Lower lobe of right lung (tissue), 2 donors: ENCODE measurements at regions not wholly inside any gene's neighbourhood (a gene's known extent, or its start where the extent isn't known, plus 50 kb on each side); places are given as distances from the start of the nearest gene placed in this dataset.
"Not testable (repeated sequence)": the region's sequence is repeated elsewhere in the genome, so short reads cannot be mapped to it uniquely, and the experiment has no call there.

Experiments
- ATAC-seq, 2 donors: fragments of 200-7000 bp; cut with Tn5 transposase; one replicate each; pipeline ENCODE4 v1.9.1; 2020 to 2022; ENCODE audit warnings: mild to moderate bottlenecking in 2 of 2, moderate library complexity in 2 of 2
- DNase-seq: peaks from one replicate; pipeline ENCODE4 v3.0.0-alpha.2; 2020
- H3K27ac ChIP-seq: fragments of 200-600 bp; one replicate; pipeline ENCODE4 v1.8.0; 2022
- H3K27me3 ChIP-seq: fragments of 200-600 bp; one replicate; pipeline ENCODE4 v1.8.0; 2022; ENCODE audit warnings: low read depth
- H3K36me3 ChIP-seq: fragments of 200-600 bp; one replicate; pipeline ENCODE4 v1.8.0; 2022; ENCODE audit warnings: mild to moderate bottlenecking
- H3K4me1 ChIP-seq: fragments of 200-600 bp; one replicate; pipeline ENCODE4 v1.8.0; 2022
- H3K4me3 ChIP-seq: fragments of 200-600 bp; one replicate; pipeline ENCODE4 v1.8.0; 2022; ENCODE audit warnings: mild to moderate bottlenecking
- H3K9me3 ChIP-seq: fragments of 200-600 bp; one replicate; pipeline ENCODE4 v1.8.0; 2022
- CTCF ChIP-seq: fragments of 200-600 bp; IDR thresholded peaks from one replicate; pipeline ENCODE4 v1.8.0; 2022; ENCODE audit warnings: antibody characterized with exemption, mild to moderate bottlenecking
- intact Hi-C: fragments of 100-400 bp; cut with DNase I; formaldehyde crosslinking; loops from one replicate; pipeline ENCODE4 v1.11.0; 2022
- donor health status: DM: no; HTN: yes; CAD: no; lungs with severe emphysema.

- Histone ChIP-seq H3K9me3 (no peaks in the 10 kb centered on the region), H3K27me3 (no peaks in the 10 kb centered on the region), H3K27ac (no peak overlapping the region), H3K4me3 (no peak overlapping the region), H3K36me3 (no peaks in the 10 kb centered on the region), H3K4me1 (no peaks in the 10 kb centered on the region)
- no peak for TF ChIP-seq CTCF
- no peak for DNase-seq
- ATAC-seq: peak in 1 of 2 donors; percentile 15
- intact Hi-C loops: no loop called here
Measured at GRCh38 chr4:170464614-170465197, 374.9 kb upstream of the AADAT start.

- Histone ChIP-seq H3K27me3 (no peaks in the 10 kb centered on the region), H3K9me3 (no peaks in the 10 kb centered on the region), H3K36me3 (no peaks in the 10 kb centered on the region), H3K27ac (no peak overlapping the region), H3K4me1 (no peaks in the 10 kb centered on the region), H3K4me3 (no peak overlapping the region)
- no peak for DNase-seq
- TF ChIP-seq CTCF: no peak
- intact Hi-C loops: no loop called here
- ATAC-seq: no peak
Measured at GRCh38 chr4:170446782-170447181, 357.0 kb upstream of the AADAT start.

- ATAC-seq, H3K4me1 ChIP-seq, H3K36me3 ChIP-seq, H3K27me3 ChIP-seq, DNase-seq, intact Hi-C loops, H3K27ac ChIP-seq, H3K4me3 ChIP-seq, H3K9me3 ChIP-seq: not testable (repeated sequence)
Measured at GRCh38 chr4:170441146-170441545, 351.4 kb upstream of the AADAT start.

- H3K4me1 ChIP-seq: no peaks in the 10 kb centered on the region
- DNase-seq (no peak), ATAC-seq (no peak)
- H3K9me3 ChIP-seq: peaks cover 3% of the 10 kb centered on the region
- no peak overlapping the region for H3K27ac ChIP-seq
- intact Hi-C loops: no loop called here
- H3K36me3 ChIP-seq: no peaks in the 10 kb centered on the region
- no peaks in the 10 kb centered on the region for H3K27me3 ChIP-seq
- no peak for TF ChIP-seq CTCF
- no peak overlapping the region for H3K4me3 ChIP-seq
Measured at GRCh38 chr4:170428929-170429328, 339.2 kb upstream of the AADAT start.

GRCh38 chr4:170425521-170426143 lies 335.9 kb upstream of the AADAT start:
- H3K9me3 ChIP-seq: peaks cover 3% of the 10 kb centered on the region
- intact Hi-C loops: no loop called here
- TF ChIP-seq CTCF: no peak

GRCh38 chr4:170425040-170425439 lies 335.3 kb upstream of the AADAT start:
- DNase-seq: no peak
- Histone ChIP-seq H3K4me3 (no peak overlapping the region), H3K4me1 (no peaks in the 10 kb centered on the region), H3K27me3 (no peaks in the 10 kb centered on the region), H3K27ac (no peak overlapping the region), H3K36me3 (no peaks in the 10 kb centered on the region), H3K9me3 (peaks cover 2% of the 10 kb centered on the region)
- no peak for TF ChIP-seq CTCF
- ATAC-seq: no peak
- intact Hi-C loops: no loop called here

More at GRCh38 chr4:170425521-170426143, 335.9 kb upstream of the AADAT start:
- Histone ChIP-seq H3K36me3 (no peaks in the 10 kb centered on the region), H3K27ac (no peak overlapping the region), H3K4me1 (no peaks in the 10 kb centered on the region), H3K27me3 (no peaks in the 10 kb centered on the region), H3K4me3 (no peak overlapping the region)
- no peak for DNase-seq
- no peak for ATAC-seq
